ENCODE measurements at regions not wholly inside any gene's neighbourhood (a gene's known extent, or its start where the extent isn't known, plus 50 kb on each side); places are given as distances from the start of the nearest gene placed in this dataset.
A peak's percentile ranks its signal among the peaks of the same experiment; 100 is the strongest.

DNA sequence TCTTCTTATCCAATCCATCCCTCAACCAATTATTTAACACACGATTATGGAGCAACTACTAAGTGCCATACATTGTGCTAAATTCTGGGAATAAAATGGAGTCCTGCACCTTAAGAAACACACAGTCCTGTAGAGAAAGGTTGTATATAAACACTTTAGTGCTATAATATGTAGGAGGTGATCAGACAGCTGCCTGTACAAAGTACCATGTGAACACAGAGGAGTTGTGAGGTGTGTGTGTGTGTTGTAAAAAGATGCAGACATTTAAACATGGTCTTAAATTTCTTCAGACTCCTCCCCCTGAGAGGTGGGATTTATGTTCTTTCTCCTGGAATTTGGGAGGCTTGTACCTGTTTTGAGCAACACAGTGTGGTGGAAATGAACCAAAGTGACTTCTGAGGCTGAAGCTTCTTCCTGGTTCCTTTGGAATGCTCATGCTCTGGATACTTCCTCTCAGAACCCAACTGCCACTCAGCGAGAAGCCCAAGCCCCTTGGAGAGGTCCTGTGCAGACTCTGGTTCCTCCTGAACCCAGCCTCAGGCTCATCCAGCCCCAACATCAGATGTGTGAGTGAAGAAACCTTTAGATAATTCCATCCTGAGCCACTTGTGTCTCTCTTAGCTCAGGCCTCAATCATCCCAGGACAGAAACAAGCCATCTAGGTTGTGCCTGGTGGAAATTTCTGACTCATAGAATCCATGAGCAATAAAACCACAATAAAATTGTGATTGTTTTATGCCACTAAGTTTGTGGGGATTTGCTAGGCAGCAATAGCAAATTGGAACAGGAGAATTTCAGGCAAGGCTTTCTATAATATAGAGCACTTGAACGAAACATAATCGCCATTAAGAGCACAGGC lies 161.2 kb upstream of the FAM3C start:
- H3K4me3 ChIP-seq (ENCODE audit: low read length in 2 of 2), result peak overlapping the region in 1 of 2 donors; percentile 31
- peaks cover 0 to 10% of the 10 kb centered on the region in 2 donors for H3K4me1 ChIP-seq (ENCODE audit: control insufficient read depth in 2 of 2, insufficient read depth in 2 of 2, low read length in 2 of 2)
- no peaks in the 10 kb centered on the region for H3K36me3 ChIP-seq (ENCODE audit: control insufficient read depth in 2 of 2, insufficient read depth in 2 of 2, low read length in 2 of 2)
- H3K27me3 ChIP-seq (ENCODE audit: control insufficient read depth in 2 of 2, insufficient read depth in 2 of 2, low read length in 2 of 2), result no peaks in the 10 kb centered on the region
- no peak overlapping the region for H3K9ac ChIP-seq (ENCODE audit: low read depth in 1 of 2, low read length in 2 of 2)
- no peaks in the 10 kb centered on the region for H3K9me3 ChIP-seq (ENCODE audit: control insufficient read depth in 2 of 2, low read length in 2 of 2)
- H3K27ac ChIP-seq (ENCODE audit: low read depth in 2 of 2, low read length in 2 of 2), result peak overlapping the region; percentile 73 to 77

DNA sequence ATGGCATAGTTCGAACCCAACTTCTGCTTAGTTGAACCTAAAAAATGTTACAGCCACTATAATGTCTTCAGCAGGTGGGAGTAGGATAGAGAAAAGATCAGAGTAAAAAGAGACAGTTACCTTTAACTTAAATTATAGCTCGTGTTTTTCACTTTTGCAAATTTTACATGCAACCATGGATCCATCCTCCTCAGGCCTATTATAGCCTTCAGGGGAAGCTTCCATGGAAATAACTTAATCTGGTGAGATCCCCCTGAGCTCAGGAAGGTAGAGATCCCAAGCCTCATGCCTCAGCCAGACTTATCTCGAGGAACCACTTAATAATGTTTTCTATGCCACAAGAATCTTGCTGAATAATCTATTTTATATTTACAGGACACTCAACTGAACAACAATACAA lies 159.4 kb upstream of the FAM3C start:
- peaks cover 0 to 10% of the 10 kb centered on the region in 2 donors for H3K4me1 ChIP-seq (ENCODE audit: control insufficient read depth in 2 of 2, insufficient read depth in 2 of 2, low read length in 2 of 2)
- no peak overlapping the region for H3K4me3 ChIP-seq (ENCODE audit: low read length in 2 of 2)
- no peak overlapping the region for H3K9ac ChIP-seq (ENCODE audit: low read depth in 1 of 2, low read length in 2 of 2)
- H3K9me3 ChIP-seq (ENCODE audit: control insufficient read depth in 2 of 2, low read length in 2 of 2), result no peaks in the 10 kb centered on the region
- no peaks in the 10 kb centered on the region for H3K27me3 ChIP-seq (ENCODE audit: control insufficient read depth in 2 of 2, insufficient read depth in 2 of 2, low read length in 2 of 2)
- no peak overlapping the region for H3K27ac ChIP-seq (ENCODE audit: low read depth in 2 of 2, low read length in 2 of 2)
- no peaks in the 10 kb centered on the region for H3K36me3 ChIP-seq (ENCODE audit: control insufficient read depth in 2 of 2, insufficient read depth in 2 of 2, low read length in 2 of 2)

DNA sequence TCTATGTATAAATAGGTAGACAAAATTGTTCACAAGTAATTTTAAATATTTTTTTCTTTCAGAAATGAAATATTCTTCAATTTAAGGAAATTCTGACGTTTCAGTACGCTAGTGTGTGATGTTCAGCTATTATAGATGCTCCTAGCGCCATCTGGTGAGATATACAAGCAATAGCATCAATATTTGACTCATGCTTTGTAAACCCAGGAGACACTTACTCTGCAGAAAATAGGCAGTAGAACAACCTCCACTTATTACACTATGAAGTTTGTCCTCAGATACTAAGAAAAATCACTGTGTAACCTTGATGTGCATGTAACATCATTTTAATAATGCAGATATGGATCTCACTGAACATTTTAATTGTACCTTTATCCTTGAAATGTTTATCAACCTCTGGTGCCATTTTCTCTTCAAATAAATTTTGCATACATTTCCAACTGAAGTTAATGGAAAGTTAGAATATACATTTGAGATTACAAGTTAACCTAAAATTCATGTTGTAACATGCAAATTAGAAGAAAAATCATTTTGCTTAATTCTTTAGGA lies 151.5 kb upstream of the FAM3C start:
- Histone ChIP-seq H3K4me1 (ENCODE audit: control insufficient read depth in 2 of 2, insufficient read depth in 2 of 2, low read length in 2 of 2) (no peaks in the 10 kb centered on the region), H3K9ac (ENCODE audit: low read depth in 1 of 2, low read length in 2 of 2) (no peak overlapping the region), H3K27ac (ENCODE audit: low read depth in 2 of 2, low read length in 2 of 2) (no peak overlapping the region), H3K9me3 (ENCODE audit: control insufficient read depth in 2 of 2, low read length in 2 of 2) (no peaks in the 10 kb centered on the region), H3K27me3 (ENCODE audit: control insufficient read depth in 2 of 2, insufficient read depth in 2 of 2, low read length in 2 of 2) (no peaks in the 10 kb centered on the region), H3K4me3 (ENCODE audit: low read length in 2 of 2) (no peak overlapping the region), H3K36me3 (ENCODE audit: control insufficient read depth in 2 of 2, insufficient read depth in 2 of 2, low read length in 2 of 2) (no peaks in the 10 kb centered on the region)

DNA sequence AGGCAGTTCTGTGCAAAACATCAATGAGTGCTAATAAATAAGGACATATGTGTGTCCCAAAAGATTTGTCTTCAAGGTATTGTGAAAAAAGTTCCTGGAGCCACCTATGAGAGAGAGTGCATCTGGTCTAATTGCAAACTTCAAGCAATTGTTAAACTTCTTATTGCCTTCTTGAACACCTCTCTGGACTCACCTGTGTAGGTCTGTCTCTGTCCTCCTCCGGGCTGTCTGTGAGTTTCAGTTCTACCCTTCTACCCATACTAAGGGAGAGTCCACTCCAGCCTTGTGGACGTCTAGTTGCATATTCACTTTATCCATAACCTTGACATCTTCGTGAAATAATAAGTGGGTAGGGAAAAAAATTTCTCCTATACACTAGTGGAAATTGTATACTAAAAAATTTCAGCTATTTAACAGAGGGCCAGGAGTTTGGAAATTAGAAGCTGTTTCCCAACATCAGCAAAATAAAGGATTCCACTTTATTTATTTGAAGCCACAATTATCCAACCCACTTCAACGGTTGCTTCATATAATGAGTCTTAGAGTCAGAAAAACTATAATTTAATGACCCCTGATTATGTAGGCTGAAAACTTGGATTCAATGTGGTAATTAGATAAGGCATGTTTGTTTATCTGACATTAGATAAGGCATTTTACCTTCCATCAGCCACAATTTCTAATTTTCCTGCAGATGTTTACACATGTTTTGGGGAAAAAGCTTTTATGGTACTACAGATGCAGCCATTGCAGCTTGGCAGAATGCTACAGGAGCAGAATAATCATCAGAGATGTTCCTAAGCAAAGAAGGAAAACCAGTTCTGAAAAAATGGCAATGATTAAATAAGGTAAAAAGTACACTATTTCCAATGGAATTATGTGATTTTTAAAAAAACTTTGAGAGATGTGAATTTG lies 150.8 kb upstream of the FAM3C start:
- Histone ChIP-seq H3K9ac (ENCODE audit: low read depth in 1 of 2, low read length in 2 of 2) (no peak overlapping the region), H3K4me3 (ENCODE audit: low read length in 2 of 2) (no peak overlapping the region), H3K36me3 (ENCODE audit: control insufficient read depth in 2 of 2, insufficient read depth in 2 of 2, low read length in 2 of 2) (no peaks in the 10 kb centered on the region), H3K27me3 (ENCODE audit: control insufficient read depth in 2 of 2, insufficient read depth in 2 of 2, low read length in 2 of 2) (no peaks in the 10 kb centered on the region), H3K27ac (ENCODE audit: low read depth in 2 of 2, low read length in 2 of 2) (no peak overlapping the region), H3K9me3 (ENCODE audit: control insufficient read depth in 2 of 2, low read length in 2 of 2) (no peaks in the 10 kb centered on the region), H3K4me1 (ENCODE audit: control insufficient read depth in 2 of 2, insufficient read depth in 2 of 2, low read length in 2 of 2) (no peaks in the 10 kb centered on the region)

DNA sequence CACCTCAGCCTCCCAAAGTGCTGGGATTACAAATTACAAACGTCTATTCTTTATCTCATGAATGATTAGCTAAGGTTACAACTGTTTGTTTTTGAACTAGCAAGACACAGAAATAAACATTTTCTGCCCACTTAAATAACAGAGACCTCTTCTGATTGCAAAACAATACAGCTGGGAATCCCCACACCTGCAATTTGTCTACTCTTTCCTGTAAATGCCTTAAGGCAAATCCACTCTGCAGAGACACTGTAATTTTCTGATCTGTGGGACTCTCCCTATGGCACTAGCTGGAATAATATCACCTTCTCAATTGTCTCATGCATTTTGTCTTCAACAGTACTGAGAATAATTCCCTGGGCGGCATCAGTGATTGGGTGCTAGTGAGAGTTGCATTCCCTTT lies 149.3 kb upstream of the FAM3C start:
- Histone ChIP-seq H3K36me3 (ENCODE audit: control insufficient read depth in 2 of 2, insufficient read depth in 2 of 2, low read length in 2 of 2) (no peaks in the 10 kb centered on the region), H3K9me3 (ENCODE audit: control insufficient read depth in 2 of 2, low read length in 2 of 2) (no peaks in the 10 kb centered on the region), H3K4me3 (ENCODE audit: low read length in 2 of 2) (no peak overlapping the region), H3K27me3 (ENCODE audit: control insufficient read depth in 2 of 2, insufficient read depth in 2 of 2, low read length in 2 of 2) (no peaks in the 10 kb centered on the region), H3K9ac (ENCODE audit: low read depth in 1 of 2, low read length in 2 of 2) (no peak overlapping the region), H3K4me1 (ENCODE audit: control insufficient read depth in 2 of 2, insufficient read depth in 2 of 2, low read length in 2 of 2) (no peaks in the 10 kb centered on the region), H3K27ac (ENCODE audit: low read depth in 2 of 2, low read length in 2 of 2) (no peak overlapping the region)

DNA sequence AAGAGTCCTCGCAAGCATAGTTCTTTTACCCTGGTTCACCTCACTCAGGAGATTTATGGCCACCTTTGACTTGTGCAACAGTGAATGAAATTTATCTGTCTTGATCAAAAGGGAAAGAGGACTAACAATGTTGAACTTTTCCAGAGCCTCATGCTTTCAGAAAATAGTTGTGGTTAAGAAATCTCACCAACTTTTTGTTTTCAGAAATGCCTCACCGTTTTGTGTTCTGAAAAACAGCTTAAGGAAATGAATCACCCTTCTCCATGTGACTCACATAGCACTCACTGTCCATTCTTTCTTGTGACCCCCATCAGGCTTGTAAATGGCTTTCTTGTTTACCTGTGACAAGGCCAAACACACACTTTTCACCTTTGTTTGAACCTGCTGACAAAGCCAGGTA lies 148.6 kb upstream of the FAM3C start:
- Histone ChIP-seq H3K9me3 (ENCODE audit: control insufficient read depth in 2 of 2, low read length in 2 of 2) (no peaks in the 10 kb centered on the region), H3K4me3 (ENCODE audit: low read length in 2 of 2) (no peak overlapping the region), H3K36me3 (ENCODE audit: control insufficient read depth in 2 of 2, insufficient read depth in 2 of 2, low read length in 2 of 2) (no peaks in the 10 kb centered on the region), H3K27me3 (ENCODE audit: control insufficient read depth in 2 of 2, insufficient read depth in 2 of 2, low read length in 2 of 2) (no peaks in the 10 kb centered on the region), H3K27ac (ENCODE audit: low read depth in 2 of 2, low read length in 2 of 2) (no peak overlapping the region), H3K9ac (ENCODE audit: low read depth in 1 of 2, low read length in 2 of 2) (no peak overlapping the region), H3K4me1 (ENCODE audit: control insufficient read depth in 2 of 2, insufficient read depth in 2 of 2, low read length in 2 of 2) (no peaks in the 10 kb centered on the region)

DNA sequence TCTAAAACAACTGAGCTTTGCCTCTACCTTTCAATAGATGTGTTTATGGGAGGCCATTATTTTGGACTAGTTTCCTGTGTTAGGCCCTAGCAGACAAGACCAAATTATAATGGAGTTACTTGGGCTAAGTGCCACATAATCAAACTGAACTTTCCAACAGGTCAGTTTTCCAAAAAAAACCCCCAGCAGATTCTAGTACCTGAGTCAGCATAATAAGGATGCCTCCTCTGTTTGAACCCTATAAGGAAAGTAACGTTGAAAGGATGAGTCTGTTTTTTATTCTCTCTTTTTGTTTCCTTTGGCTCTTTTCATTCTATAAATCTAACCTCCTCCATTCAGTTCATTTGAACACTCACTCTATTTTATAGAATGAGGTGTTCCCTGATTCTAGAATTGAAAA lies 148.1 kb upstream of the FAM3C start:
- H3K36me3 ChIP-seq (ENCODE audit: control insufficient read depth in 2 of 2, insufficient read depth in 2 of 2, low read length in 2 of 2), result no peaks in the 10 kb centered on the region
- no peaks in the 10 kb centered on the region for H3K4me1 ChIP-seq (ENCODE audit: control insufficient read depth in 2 of 2, insufficient read depth in 2 of 2, low read length in 2 of 2)
- no peak overlapping the region for H3K4me3 ChIP-seq (ENCODE audit: low read length in 2 of 2)
- H3K9me3 ChIP-seq (ENCODE audit: control insufficient read depth in 2 of 2, low read length in 2 of 2), result no peaks in the 10 kb centered on the region
- no peak overlapping the region for H3K9ac ChIP-seq (ENCODE audit: low read depth in 1 of 2, low read length in 2 of 2)
- no peak overlapping the region for H3K27ac ChIP-seq (ENCODE audit: low read depth in 2 of 2, low read length in 2 of 2)
- H3K27me3 ChIP-seq (ENCODE audit: control insufficient read depth in 2 of 2, insufficient read depth in 2 of 2, low read length in 2 of 2), result no peaks in the 10 kb centered on the region

DNA sequence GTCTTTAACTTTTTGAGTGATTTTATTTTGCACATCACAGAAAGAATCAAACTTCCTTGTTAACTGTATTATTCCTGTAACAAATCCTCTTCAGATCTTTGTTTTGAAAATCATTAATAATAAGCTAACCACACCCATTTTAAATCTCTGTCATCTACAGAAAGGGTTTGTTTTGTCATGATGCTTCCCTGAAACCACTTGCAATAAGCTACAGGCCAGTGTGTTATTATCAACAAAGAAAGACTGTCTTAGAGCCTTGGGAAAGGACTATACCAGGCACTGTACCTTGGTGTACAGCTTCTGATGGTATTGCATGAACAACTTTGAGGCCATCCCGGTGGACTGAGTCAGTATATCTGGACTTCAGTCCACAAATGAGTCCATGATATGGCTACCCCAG lies 145.3 kb upstream of the FAM3C start:
- Histone ChIP-seq H3K9ac (ENCODE audit: low read depth in 1 of 2, low read length in 2 of 2) (no peak overlapping the region), H3K27me3 (ENCODE audit: control insufficient read depth in 2 of 2, insufficient read depth in 2 of 2, low read length in 2 of 2) (no peaks in the 10 kb centered on the region), H3K36me3 (ENCODE audit: control insufficient read depth in 2 of 2, insufficient read depth in 2 of 2, low read length in 2 of 2) (no peaks in the 10 kb centered on the region), H3K4me3 (ENCODE audit: low read length in 2 of 2) (no peak overlapping the region), H3K4me1 (ENCODE audit: control insufficient read depth in 2 of 2, insufficient read depth in 2 of 2, low read length in 2 of 2) (no peaks in the 10 kb centered on the region), H3K27ac (ENCODE audit: low read depth in 2 of 2, low read length in 2 of 2) (no peak overlapping the region), H3K9me3 (ENCODE audit: control insufficient read depth in 2 of 2, low read length in 2 of 2) (no peaks in the 10 kb centered on the region)

DNA sequence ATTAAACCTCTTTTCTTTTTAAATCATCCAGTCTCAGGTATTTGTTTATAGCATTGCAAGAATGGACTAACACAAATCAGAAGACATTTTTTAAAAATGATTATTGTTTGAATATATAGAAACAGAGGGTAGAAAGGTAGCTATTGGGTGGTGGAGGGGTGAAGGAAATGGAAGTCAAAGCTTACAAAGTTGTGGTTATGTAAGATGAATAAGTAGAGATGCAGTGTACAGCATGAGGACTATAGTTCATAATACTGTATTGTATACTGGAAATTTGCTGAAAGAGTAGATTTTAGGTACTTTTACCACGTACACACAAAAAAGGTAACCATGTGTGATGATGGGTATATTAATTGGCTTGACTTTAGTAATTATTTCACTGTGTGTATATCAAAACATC lies 144.0 kb upstream of the FAM3C start:
- Histone ChIP-seq H3K27me3 (ENCODE audit: control insufficient read depth in 2 of 2, insufficient read depth in 2 of 2, low read length in 2 of 2) (no peaks in the 10 kb centered on the region), H3K4me1 (ENCODE audit: control insufficient read depth in 2 of 2, insufficient read depth in 2 of 2, low read length in 2 of 2) (no peaks in the 10 kb centered on the region), H3K9ac (ENCODE audit: low read depth in 1 of 2, low read length in 2 of 2) (no peak overlapping the region), H3K4me3 (ENCODE audit: low read length in 2 of 2) (no peak overlapping the region), H3K9me3 (ENCODE audit: control insufficient read depth in 2 of 2, low read length in 2 of 2) (no peaks in the 10 kb centered on the region), H3K36me3 (ENCODE audit: control insufficient read depth in 2 of 2, insufficient read depth in 2 of 2, low read length in 2 of 2) (no peaks in the 10 kb centered on the region), H3K27ac (ENCODE audit: low read depth in 2 of 2, low read length in 2 of 2) (no peak overlapping the region)

DNA sequence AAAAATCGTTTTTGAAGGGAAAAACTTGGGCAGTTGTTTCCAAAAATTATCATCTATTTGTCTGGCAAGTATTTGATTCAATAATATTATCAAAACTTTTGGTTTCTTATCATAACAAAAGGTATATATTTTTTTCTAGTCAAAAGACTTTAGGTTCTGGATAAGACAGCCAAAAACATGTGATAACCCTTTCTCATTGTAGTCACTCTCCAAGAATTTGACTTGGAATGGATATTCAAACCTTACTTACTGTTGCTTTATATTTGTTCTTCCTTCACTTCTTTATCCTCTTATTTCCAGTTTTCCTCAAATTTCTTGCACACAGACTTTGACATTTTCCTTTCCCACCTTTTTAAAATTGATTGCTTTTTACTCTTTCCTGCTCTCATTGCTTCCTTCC lies 140.9 kb upstream of the FAM3C start:
- no peaks in the 10 kb centered on the region for H3K27me3 ChIP-seq (ENCODE audit: control insufficient read depth in 2 of 2, insufficient read depth in 2 of 2, low read length in 2 of 2)
- H3K4me1 ChIP-seq (ENCODE audit: control insufficient read depth in 2 of 2, insufficient read depth in 2 of 2, low read length in 2 of 2), result no peaks in the 10 kb centered on the region
- no peak overlapping the region for H3K9ac ChIP-seq (ENCODE audit: low read depth in 1 of 2, low read length in 2 of 2)
- no peak overlapping the region for H3K27ac ChIP-seq (ENCODE audit: low read depth in 2 of 2, low read length in 2 of 2)
- H3K9me3 ChIP-seq (ENCODE audit: control insufficient read depth in 2 of 2, low read length in 2 of 2), result no peaks in the 10 kb centered on the region
- no peak overlapping the region for H3K4me3 ChIP-seq (ENCODE audit: low read length in 2 of 2)
- no peaks in the 10 kb centered on the region for H3K36me3 ChIP-seq (ENCODE audit: control insufficient read depth in 2 of 2, insufficient read depth in 2 of 2, low read length in 2 of 2)
